Memory B cell (primary cell): ENCODE measurements at regions not wholly inside any gene's neighbourhood (a gene's known extent, or its start where the extent isn't known, plus 50 kb on each side); places are given as distances from the start of the nearest gene placed in this dataset.

Experiments used
- ATAC-seq: fragments of 150-1000 bp; cut with Tn5 transposase; 2 replicates; pipeline ENCODE4 v1.10.0; 2021; ENCODE audit warnings: low read depth, mild to moderate bottlenecking, moderate library complexity
- DNase-seq, 2 donors: peaks; one replicate each; pipeline ENCODE4 v3.0.0; 2022; ENCODE audit warnings: low spot score in 2 of 2
- H3K27ac Mint-ChIP-seq: one replicate; pipeline ENCODE4 v1.8.0; 2022; ENCODE audit warnings: mild to moderate bottlenecking, moderate library complexity, mixed read lengths
- H3K27me3 Mint-ChIP-seq: one replicate; pipeline ENCODE4 v1.8.0; 2022; ENCODE audit warnings: mixed read lengths
- H3K36me3 Mint-ChIP-seq: one replicate; pipeline ENCODE4 v1.8.0; 2022; ENCODE audit warnings: mild to moderate bottlenecking, mixed read lengths
- H3K4me1 Mint-ChIP-seq: one replicate; pipeline ENCODE4 v1.8.0; 2022; ENCODE audit warnings: mixed read lengths
- H3K4me3 Mint-ChIP-seq: one replicate; pipeline ENCODE4 v1.8.0; 2022; ENCODE audit warnings: mild to moderate bottlenecking, moderate library complexity, mixed read lengths
- H3K9me3 Mint-ChIP-seq: one replicate; pipeline ENCODE4 v1.8.0; 2022; ENCODE audit warnings: mixed read lengths

DNA sequence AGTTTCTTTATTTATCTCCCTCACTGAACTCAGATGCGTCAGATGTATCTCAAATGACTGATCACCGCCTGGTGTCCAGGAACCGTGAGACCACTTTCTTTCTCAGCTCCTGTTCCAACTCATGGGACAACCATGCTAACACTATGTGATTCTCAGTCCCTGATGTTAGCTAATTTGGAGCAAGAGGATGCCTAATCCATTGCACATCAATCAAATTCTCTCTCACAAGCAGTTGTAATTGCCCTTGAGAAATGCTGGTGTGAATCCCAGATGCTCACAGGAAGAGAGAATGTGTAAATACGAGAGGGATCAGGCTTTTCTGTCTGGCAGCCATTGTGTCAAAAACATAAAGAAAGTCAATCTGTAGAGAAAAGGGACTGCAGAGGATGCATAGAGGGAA is 134.9 kb downstream of the WSCD1 start:
- ATAC-seq (no peak), DNase-seq (no peak)
- Mint-ChIP-seq H3K4me3 (no peak overlapping the region), H3K4me1 (no peaks in the 10 kb centered on the region), H3K36me3 (no peaks in the 10 kb centered on the region), H3K9me3 (no peaks in the 10 kb centered on the region), H3K27me3 (peaks cover 21% of the 10 kb centered on the region), H3K27ac (no peak overlapping the region)

DNA sequence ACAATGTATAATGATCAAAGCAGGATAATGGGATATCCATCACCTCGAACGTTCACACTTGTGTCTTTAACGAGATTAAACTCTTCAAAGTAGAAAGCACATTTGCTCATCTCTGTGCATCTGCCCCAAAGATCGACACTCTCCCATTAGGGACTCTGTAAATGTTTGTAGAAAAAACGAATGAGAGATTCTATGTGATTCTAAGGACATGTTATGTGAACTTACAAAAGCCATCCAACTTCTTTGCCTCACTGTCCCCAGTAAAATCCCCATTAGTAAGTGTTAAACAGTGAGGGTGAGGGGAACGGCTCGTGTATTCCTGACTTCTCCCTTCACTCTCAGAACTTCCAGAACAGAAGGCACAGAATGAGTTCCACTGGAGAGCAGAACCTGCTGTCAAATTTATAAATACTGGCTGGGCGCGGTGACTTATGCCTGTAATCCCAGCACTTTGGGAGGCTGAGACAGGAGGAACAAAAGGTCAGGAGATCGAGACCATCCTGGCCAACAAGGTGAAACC is 134.1 kb downstream of the WSCD1 start:
- no peak for ATAC-seq
- no peak overlapping the region for H3K4me3 Mint-ChIP-seq
- DNase-seq, result no peak
- H3K27me3 Mint-ChIP-seq, result peaks cover 19% of the 10 kb centered on the region
- H3K36me3 Mint-ChIP-seq, result no peaks in the 10 kb centered on the region
- H3K4me1 Mint-ChIP-seq, result no peaks in the 10 kb centered on the region
- no peaks in the 10 kb centered on the region for H3K9me3 Mint-ChIP-seq
- H3K27ac Mint-ChIP-seq, result no peak overlapping the region

DNA sequence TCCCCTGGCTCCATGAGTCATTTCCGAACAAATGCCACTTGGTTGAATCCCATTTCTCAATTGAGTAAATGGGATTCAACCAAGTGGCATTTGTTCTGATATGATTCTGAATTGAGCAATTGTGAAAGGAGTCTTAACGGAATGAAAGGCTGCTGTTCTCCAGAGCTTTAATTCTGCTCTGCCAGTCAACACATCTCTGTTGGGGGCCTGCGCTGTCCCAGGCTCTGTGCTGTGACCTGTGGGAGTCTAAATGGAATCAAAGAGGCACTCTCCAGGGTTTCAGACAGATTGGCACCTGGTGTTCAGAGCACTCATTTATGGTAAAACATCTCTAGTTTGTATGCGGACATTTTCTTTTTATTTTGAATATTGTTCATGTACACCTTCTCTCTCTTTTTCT is 126.2 kb downstream of the WSCD1 start:
- H3K4me3 Mint-ChIP-seq, result no peak overlapping the region
- DNase-seq, result no peak
- H3K36me3 Mint-ChIP-seq, result peaks cover 3% of the 10 kb centered on the region
- H3K27me3 Mint-ChIP-seq, result peaks cover 6% of the 10 kb centered on the region
- H3K27ac Mint-ChIP-seq, result no peak overlapping the region
- peaks cover 7% of the 10 kb centered on the region for H3K9me3 Mint-ChIP-seq
- peaks cover 4% of the 10 kb centered on the region for H3K4me1 Mint-ChIP-seq
- no peak for ATAC-seq

GRCh38 chr17:6195123-6195522 is 124.9 kb downstream of the WSCD1 start:
- Mint-ChIP-seq H3K36me3 (peaks cover 3% of the 10 kb centered on the region), H3K9me3 (peaks cover 7% of the 10 kb centered on the region), H3K4me3 (no peak overlapping the region), H3K27ac (no peak overlapping the region), H3K4me1 (peaks cover 4% of the 10 kb centered on the region), H3K27me3 (no peaks in the 10 kb centered on the region)
- ATAC-seq, result no peak
- DNase-seq, result no peak

- Mint-ChIP-seq H3K4me1 (peaks cover 4% of the 10 kb centered on the region), H3K27ac (no peak overlapping the region), H3K4me3 (no peak overlapping the region), H3K27me3 (peaks cover 5% of the 10 kb centered on the region), H3K36me3 (peaks cover 3% of the 10 kb centered on the region), H3K9me3 (peaks cover 8% of the 10 kb centered on the region)
- DNase-seq (no peak), ATAC-seq (no peak)
These were observed 121.5 kb downstream of the WSCD1 start for GRCh38 chr17:6191405-6192324.

GRCh38 chr17:6187836-6188235 is 117.7 kb downstream of the WSCD1 start:
- H3K27me3 Mint-ChIP-seq, result peaks cover 5% of the 10 kb centered on the region
- H3K36me3 Mint-ChIP-seq, result no peaks in the 10 kb centered on the region
- no peak overlapping the region for H3K27ac Mint-ChIP-seq
- H3K4me3 Mint-ChIP-seq, result no peak overlapping the region
- H3K4me1 Mint-ChIP-seq, result no peaks in the 10 kb centered on the region
- peaks cover 3% of the 10 kb centered on the region for H3K9me3 Mint-ChIP-seq
- DNase-seq (no peak), ATAC-seq (no peak)

DNA sequence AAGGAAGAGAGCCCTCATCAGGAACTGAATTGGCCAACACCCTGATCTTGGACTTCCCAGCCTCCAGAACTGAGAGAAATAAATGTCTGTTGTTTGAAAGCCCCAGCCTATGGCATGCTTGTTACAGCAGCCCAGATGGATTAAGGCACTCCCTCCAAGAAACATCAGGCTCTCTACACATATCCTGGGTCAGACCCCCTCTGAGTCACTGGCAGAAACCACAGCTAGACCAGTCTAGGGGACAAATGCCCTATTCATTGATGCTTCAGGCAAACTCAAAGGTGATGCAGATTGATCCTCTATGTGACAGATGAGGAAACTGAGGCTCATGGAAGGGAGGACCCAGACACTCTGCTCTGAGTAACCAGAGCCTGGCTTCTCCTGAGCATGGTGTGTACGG is 116.8 kb downstream of the WSCD1 start:
- Mint-ChIP-seq H3K27me3 (peaks cover 5% of the 10 kb centered on the region), H3K27ac (no peak overlapping the region), H3K4me1 (no peaks in the 10 kb centered on the region), H3K9me3 (peaks cover 3% of the 10 kb centered on the region), H3K4me3 (no peak overlapping the region), H3K36me3 (no peaks in the 10 kb centered on the region)
- DNase-seq (no peak), ATAC-seq (no peak)

DNA sequence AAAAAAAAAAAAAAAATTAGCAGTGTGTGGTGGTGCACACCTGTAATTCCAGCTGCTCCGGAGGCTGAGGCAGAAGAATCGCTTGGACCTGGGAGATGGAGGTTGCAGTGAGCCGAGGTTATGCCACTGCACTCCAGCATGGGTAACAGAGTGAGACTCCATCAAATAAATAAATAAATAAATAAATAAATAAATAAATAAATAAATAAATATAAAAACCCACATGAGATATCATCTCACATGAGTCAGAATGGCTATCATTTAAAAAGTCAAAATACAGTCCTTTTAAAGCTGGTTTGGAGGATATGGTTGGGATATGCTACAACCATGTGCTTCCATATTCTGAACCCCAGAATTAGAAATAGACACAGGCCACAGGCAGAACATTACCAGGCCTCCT is 114.3 kb downstream of the WSCD1 start:
- Mint-ChIP-seq H3K4me1 (no peaks in the 10 kb centered on the region), H3K27me3 (peaks cover 4% of the 10 kb centered on the region), H3K27ac (no peak overlapping the region), H3K9me3 (peaks cover 3% of the 10 kb centered on the region), H3K4me3 (no peak overlapping the region), H3K36me3 (no peaks in the 10 kb centered on the region)
- ATAC-seq (no peak), DNase-seq (no peak)

DNA sequence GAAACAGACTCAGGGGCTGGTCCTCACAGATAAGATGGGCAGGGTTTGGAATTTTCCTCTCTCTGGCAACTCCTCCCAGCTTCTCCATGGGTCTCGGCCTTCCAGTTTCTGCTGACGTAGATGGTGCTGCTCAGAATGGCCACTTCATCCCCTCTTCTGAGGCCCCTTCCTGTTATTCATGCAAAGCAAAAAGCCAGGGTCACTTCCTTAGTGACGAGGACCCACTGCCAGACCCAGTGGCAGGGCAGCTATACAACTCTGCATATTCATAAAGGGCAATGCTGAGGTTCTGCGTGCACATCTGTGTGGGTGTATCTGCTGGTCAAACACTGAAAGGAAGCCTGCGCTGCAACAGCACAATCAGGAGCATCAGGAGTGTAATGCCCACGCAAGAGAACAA is 108.8 kb downstream of the WSCD1 start:
- DNase-seq (no peak), ATAC-seq (no peak)
- Mint-ChIP-seq H3K4me3 (no peak overlapping the region), H3K27ac (no peak overlapping the region), H3K4me1 (no peaks in the 10 kb centered on the region), H3K27me3 (peaks cover 9% of the 10 kb centered on the region), H3K9me3 (no peaks in the 10 kb centered on the region), H3K36me3 (no peaks in the 10 kb centered on the region)

DNA sequence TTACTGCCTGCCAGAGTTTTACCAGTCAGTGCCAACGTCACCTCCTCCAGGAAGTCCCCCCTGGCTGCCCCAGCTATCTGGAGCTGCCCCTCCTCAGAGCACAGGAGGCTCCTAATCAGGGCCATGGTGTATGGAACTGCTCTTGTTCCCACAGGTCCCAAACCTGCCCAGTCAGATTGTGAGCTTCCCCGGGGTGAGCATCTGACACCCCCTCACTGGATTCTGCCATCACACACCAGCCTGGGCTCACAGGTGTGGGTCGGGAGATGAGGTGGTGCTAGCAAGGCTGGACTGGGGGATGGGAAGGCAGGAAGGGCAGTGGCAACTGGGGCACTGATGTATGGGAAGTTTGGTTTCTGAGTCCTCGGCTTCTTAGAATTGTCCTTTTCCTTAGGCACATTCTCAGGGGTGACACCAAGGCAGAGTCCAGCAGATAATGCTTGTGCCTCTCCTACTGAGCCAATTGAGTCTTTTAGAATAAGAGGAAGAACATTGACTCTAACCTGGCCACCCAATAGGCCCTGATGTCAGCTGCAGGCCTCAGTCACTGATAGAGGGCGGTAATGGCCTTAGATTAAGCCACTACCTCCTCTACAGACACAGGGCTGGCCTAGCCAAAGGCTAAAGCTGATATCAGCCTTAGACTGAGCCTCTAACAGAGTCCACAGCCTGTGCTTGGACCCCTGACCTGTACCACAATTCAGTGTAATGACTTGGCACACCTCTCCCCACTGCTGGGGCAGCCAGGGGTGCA is 107.9 kb downstream of the WSCD1 start:
- Mint-ChIP-seq H3K9me3 (no peaks in the 10 kb centered on the region), H3K36me3 (no peaks in the 10 kb centered on the region), H3K27ac (no peak overlapping the region), H3K27me3 (peaks cover 12% of the 10 kb centered on the region), H3K4me1 (no peaks in the 10 kb centered on the region), H3K4me3 (no peak overlapping the region)
- ATAC-seq (no peak), DNase-seq (no peak)
